Fibroblast of the conjunctiva (primary cell): ENCODE measurements at regions not wholly inside any gene's neighbourhood (a gene's known extent, or its start where the extent isn't known, plus 50 kb on each side); places are given as distances from the start of the nearest gene placed in this dataset.
A peak's percentile ranks its signal among the peaks of the same experiment; 100 is the strongest.
"Not testable (repeated sequence)": the region's sequence is repeated elsewhere in the genome, so short reads cannot be mapped to it uniquely, and the experiment has no call there.

Experiments used
- DNase-seq: peaks from one replicate; pipeline ENCODE4 v3.0.0-alpha.2; 2010; ENCODE audit warnings: low read depth

- DNase-seq = no peak
These were observed 73.2 kb downstream of the ZIC4 start for GRCh38 chr3:147333098-147333497.

- no peak for DNase-seq
These were observed 77.6 kb downstream of the ZIC4 start for GRCh38 chr3:147328711-147329110.

- DNase-seq = no peak
These were observed 82.0 kb downstream of the ZIC4 start for GRCh38 chr3:147324356-147324755.

- DNase-seq = no peak
These were observed 87.4 kb downstream of the ZIC4 start for GRCh38 chr3:147318900-147319299.

GRCh38 chr3:147317080-147317479 is 89.3 kb downstream of the ZIC4 start:
- DNase-seq = not testable (repeated sequence)

- DNase-seq = no peak
These were observed 92.8 kb downstream of the ZIC4 start for GRCh38 chr3:147313513-147313912.

- no peak for DNase-seq
These were observed 93.5 kb downstream of the ZIC4 start for GRCh38 chr3:147312786-147313280.

GRCh38 chr3:147311716-147312115 is 94.6 kb downstream of the ZIC4 start:
- DNase-seq = no peak

- DNase-seq = no peak
These were observed 100.7 kb downstream of the ZIC4 start for GRCh38 chr3:147305533-147306250.

- DNase-seq = no peak
These were observed 101.6 kb downstream of the ZIC4 start for GRCh38 chr3:147304756-147305155.

- DNase-seq = no peak
These were observed 104.6 kb downstream of the ZIC4 start for GRCh38 chr3:147301781-147302180.

- no peak for DNase-seq
These were observed 106.7 kb downstream of the ZIC4 start for GRCh38 chr3:147299656-147300055.

GRCh38 chr3:147298511-147298982 is 107.8 kb downstream of the ZIC4 start:
- peak; percentile 97 for DNase-seq

- DNase-seq = no peak
These were observed 108.5 kb downstream of the ZIC4 start for GRCh38 chr3:147297761-147298350.

- not testable (repeated sequence) for DNase-seq
These were observed 119.0 kb downstream of the ZIC4 start for GRCh38 chr3:147287370-147287769.

- no peak for DNase-seq
These were observed 136.4 kb downstream of the ZIC4 start for GRCh38 chr3:147269907-147270306.

GRCh38 chr3:147267434-147267833 is 138.9 kb downstream of the ZIC4 start:
- no peak for DNase-seq

- no peak for DNase-seq
These were observed 148.4 kb downstream of the ZIC4 start for GRCh38 chr3:147257944-147258343.

- no peak for DNase-seq
These were observed 149.6 kb downstream of the ZIC4 start for GRCh38 chr3:147256739-147257138.

GRCh38 chr3:147246906-147247305 is 159.4 kb downstream of the ZIC4 start:
- no peak for DNase-seq

- not testable (repeated sequence) for DNase-seq
These were observed 160.7 kb downstream of the ZIC4 start for GRCh38 chr3:147245638-147246037.

GRCh38 chr3:147245022-147245421 is 161.3 kb downstream of the ZIC4 start:
- not testable (repeated sequence) for DNase-seq

GRCh38 chr3:147244397-147244796 is 161.9 kb downstream of the ZIC4 start:
- no peak for DNase-seq

- no peak for DNase-seq
These were observed 165.8 kb downstream of the ZIC4 start for GRCh38 chr3:147240581-147240980.
